ENCODE measurements at regions not wholly inside any gene's neighbourhood (a gene's known extent, or its start where the extent isn't known, plus 50 kb on each side); places are given as distances from the start of the nearest gene placed in this dataset.

- H3K36me3 Mint-ChIP-seq (ENCODE audit: low read depth): no peaks in the 10 kb centered on the region
- no peak overlapping the region for H3K4me3 Mint-ChIP-seq
- H3K27me3 Mint-ChIP-seq (ENCODE audit: low read depth): peaks cover 5% of the 10 kb centered on the region
- H3K27ac Mint-ChIP-seq: no peak overlapping the region
- no peaks in the 10 kb centered on the region for H3K9me3 Mint-ChIP-seq
- H3K4me1 Mint-ChIP-seq (ENCODE audit: low read depth): no peaks in the 10 kb centered on the region
These were observed 51.2 kb upstream of the MARCKS start for GRCh38 chr6:113805811-113806495.

Data from T-helper 1 cell treated with Interleukin-12 subunit alpha and Interleukin-12 subunit beta and Interleukin-4 antibody, amounts not matched to agents 30 μg/mL and 1 μg/mL, for 36 hours (primary cell).